ENCODE measurements at regions not wholly inside any gene's neighbourhood (a gene's known extent, or its start where the extent isn't known, plus 50 kb on each side); places are given as distances from the start of the nearest gene placed in this dataset.
"Not testable (repeated sequence)": the region's sequence is repeated elsewhere in the genome, so short reads cannot be mapped to it uniquely, and the experiment has no call there.

DNA sequence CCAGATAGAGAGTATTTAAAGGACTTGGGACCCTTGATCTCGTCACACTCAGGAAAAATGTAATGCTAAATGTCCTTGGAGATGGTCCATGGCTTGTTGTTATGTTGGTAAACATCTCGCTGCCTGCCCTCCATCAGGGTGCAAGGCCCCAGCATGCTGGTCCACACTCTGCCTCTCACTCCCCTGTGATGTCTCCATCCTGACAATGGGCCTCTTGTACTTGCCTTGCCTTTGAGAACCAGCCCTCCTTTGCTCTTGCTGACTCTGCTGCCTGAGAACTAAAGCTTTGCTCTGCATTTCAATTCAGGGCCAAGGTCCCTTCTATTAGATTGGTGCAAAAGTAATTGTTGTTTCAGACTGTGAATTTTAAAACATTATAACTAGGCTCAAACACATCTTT lies 131.0 kb upstream of the LMNTD1 start:
- DNase-seq (ENCODE audit: low read depth) = no peak

DNA sequence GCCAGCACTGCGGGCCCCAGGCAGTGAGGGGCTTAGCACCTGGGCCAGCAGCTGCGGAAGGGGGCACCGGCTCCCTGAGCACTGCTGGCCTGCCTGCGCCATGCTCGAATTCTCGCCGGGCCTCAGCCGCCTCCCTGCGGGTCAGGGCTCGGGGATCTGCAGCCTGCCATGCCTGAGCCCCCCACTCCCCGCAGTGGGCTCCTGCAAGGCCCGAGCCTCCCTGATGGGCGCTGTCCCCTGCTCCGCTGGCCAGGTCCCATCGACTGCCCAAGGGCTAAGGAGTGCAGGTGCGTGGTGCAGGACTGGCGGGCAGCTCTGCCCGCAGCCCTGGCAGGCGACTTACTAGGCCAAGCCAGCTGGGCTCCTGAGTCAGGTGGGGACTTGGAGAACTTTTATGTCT lies 133.3 kb upstream of the LMNTD1 start:
- DNase-seq (ENCODE audit: low read depth) = no peak

DNA sequence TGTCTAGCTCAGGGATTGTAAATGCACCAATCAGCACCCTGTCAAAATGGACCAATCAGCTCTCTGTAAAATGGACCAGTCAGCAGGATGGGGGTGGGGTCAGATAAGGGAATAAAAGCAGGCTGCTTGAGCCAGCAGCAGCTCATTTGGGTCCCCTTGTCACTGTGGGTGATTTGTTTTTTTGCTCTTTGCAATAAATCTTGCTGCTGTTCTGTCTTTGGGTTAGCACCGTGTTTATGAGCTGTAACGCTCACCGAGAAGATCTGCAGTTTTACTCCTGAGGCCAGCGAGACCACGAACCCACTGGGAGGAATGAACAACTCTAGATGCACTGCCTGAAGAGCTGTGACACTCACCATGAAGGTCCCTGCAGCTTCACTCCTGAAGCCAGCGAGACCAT lies 134.1 kb upstream of the LMNTD1 start:
- DNase-seq (ENCODE audit: low read depth) = no peak

DNA sequence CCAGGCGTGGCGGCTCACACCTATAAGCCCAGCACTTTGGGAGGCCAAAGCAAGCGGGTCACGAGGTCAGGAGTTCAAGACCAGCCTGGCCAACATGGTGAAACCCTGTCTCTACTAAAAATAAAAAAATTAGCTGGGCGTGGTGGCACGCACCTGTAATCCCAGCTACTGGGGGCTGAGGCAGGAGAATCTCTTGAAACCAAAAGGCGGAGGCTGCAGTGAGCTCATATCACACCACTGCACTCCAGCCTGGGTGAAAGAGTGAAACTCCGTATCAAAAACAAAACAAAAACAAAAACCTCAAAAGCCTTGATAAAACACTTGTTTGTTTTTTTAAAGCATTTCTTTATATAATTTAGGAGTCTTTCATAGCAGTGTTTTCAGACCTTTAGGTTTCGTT lies 135.8 kb upstream of the LMNTD1 start:
- not testable (repeated sequence) for DNase-seq (ENCODE audit: low read depth)

DNA sequence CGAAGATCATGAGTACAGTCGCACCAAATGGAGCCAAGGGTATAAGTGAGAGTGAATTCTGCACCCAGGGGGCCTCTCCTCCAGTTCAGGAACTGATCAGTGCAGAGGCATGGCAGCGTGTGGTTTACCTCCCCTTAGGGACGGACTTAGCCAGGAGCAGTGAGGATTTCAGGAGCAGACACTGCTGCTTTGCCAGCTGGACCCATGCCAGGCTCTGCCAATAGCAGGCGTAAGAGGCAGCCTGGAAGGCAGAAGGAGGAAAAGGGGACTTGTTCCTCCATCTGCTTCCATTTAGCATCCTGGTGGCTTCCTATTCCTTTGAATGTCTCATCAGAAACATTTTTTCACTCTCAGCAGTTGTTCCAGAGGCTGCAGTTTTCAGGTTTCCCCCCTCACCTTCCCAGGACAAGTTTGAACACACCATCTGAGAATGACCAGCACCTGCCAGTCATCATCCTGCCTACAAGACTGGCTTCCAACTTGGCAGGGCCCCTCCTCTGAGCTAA lies 137.0 kb upstream of the LMNTD1 start:
- no peak for DNase-seq (ENCODE audit: low read depth)

DNA sequence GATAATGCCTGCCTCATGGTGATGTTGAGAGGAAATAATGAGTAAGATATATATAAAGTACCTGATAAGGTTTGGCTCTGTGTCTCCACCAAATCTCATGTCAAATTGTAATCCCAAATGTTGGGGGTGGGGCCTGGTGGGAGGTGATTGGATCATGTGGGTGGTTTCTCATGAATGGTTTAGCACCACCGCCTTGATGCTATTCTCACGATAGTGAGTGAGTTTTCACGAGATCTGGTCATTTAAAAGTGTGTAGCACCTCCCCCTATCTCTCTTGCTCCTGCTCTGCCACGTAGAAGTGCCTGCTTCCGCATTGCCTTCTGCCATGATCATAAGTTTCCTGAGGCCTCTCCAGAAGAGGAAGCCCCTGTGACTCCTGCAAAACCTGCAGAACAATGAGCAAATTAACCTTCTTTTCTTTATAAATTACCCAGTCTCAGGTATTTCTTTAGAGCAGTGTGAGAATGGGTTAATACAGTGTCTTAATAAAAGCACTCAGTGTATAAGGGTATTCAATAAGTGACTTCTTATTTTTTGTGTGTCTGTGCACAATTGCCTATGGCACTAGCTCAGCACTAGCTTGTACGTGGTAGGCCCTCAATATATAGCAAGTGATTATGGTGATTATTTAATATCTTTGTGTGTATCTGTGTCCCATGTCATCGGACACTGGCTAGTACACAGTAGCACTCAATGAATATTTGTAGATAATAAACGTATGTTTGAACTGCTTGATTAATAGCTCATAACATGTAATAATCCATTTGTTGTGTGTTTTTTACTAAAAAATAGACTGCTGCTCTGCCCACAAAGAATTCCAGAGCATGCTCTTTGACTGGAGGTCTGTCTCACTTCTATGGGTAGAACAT lies 138.1 kb upstream of the LMNTD1 start:
- no peak for DNase-seq (ENCODE audit: low read depth)

DNA sequence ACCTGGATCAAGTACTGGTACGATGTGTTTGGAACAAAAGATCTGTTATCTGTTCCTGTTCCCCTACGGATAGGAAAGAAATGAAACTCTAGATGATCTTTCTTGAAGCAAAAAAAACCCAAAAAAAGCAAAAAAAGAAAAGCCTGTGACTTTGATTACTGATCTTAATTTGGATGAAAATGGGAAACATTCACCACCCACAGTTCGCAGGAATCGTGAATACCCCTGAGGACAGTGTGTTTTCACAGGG lies 138.7 kb upstream of the LMNTD1 start:
- DNase-seq (ENCODE audit: low read depth) = no peak

DNA sequence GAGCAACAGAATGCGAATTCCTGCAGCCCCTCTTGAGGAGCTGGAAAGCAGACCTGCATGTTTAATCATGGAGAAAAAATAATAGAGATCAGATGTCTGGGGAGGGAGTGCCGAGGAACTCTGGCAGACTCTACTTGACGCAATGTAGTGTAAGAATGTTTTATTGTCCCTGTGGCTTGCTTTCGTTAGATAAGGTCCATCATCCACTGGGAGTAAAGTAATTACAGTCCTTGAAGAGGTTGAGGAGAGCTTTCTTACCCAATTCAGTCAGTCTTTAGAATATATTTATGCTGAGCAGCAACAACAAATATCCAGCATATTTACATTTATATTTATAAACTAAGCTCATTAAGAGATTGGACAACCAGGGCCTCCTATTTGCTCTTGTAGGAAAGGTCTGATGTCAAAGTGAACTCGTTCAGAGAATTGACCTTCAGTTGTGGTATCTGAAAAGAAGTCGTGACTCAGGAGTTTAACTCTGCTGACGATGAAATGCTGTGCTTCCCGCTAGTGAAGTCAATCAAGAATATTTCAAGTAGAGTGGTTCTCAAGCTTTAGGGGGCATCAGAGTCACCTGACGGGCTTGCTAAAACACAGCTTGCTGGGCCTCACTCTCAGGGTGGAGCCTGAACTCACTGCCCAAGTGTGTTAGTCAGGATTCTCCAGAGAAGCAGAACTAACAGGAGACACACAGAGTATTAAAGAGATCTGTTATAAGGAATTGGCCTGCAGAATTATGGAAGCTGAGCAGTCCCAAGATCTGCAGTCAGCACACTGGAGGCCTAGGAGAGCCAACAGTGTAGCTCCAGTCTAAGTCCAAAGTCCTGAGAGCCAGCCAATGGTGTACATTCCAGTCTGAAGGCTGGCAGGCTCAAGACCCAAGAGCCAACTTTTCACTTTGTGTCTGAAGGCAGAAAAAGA lies 139.3 kb upstream of the LMNTD1 start:
- peak; percentile 76 for DNase-seq (ENCODE audit: low read depth)

DNA sequence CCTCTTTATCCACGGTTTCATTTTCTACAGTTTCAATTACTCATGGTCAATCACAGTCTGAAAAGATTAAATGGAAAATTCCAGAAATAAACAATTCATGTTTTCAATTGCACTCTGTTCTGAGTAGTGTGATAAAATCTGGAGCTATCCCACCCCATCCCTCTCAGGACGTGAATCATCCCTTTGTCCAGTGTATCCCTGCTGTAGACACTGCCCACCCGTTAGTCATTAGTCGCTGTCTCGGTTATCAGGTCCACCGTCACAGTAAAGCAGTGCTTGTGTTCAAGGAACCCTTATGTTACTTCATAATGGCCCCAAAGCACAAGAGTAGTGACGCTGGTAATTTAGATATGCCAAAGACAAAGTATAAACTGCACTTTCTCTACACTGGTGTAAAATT lies 141.0 kb upstream of the LMNTD1 start:
- peak; percentile 90 for DNase-seq (ENCODE audit: low read depth)

DNA sequence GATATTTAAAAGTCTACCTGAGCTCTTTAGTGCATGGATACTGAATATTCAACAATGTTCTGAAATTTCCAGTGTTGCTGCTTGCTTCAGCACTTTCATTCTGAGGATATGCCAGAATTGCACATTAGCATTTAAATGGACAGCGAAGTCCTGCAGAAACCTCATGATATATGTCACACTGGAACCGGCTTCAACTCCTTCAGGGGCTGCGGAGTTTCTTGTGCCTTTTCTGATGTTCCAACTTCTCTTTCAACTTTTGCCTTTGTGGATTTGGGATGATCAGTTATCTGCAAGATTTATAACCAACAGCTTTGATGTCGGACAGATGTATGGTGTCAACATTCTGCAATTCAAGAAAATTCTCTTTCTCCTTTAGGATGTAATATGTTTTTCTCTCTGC lies 142.5 kb upstream of the LMNTD1 start:
- no peak for DNase-seq (ENCODE audit: low read depth)

DNA sequence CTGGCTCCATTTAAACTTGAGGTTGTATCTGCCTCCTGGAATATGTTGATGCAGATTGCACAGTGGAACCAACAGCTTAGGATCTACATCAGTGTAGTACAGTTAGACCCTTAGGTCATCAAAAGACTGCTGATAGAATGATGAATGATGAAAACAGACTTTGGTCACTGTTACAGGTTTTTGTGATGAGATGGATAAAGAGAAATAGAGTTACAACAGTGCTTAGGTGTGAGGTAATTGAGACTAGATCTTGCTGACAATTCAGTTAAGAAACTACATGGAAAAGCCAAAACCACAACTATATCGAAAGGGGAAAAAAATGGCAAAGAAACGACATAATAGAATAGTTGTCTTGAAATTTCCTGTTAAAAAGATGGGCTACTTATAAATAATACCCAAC lies 145.7 kb upstream of the LMNTD1 start:
- peak; percentile 54 for DNase-seq (ENCODE audit: low read depth)

DNA sequence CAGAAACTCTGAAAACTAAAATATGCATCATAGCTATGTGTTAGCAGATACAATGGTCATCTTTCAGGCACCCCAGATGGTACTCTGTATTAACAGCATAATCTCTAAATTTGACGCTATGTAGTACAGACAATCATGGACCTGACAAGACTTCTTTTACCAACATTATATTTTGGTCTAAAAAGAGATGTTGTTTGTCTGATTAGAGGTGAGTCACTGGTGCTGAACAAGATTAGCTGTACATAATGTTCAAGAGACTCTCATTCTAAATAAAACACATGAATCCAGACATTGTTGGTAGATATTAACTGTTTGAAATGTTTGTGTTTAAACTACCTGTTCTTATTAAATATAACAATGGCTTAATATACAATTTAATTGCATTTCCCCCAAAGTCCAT lies 146.4 kb upstream of the LMNTD1 start:
- DNase-seq (ENCODE audit: low read depth) = peak; percentile 84

DNA sequence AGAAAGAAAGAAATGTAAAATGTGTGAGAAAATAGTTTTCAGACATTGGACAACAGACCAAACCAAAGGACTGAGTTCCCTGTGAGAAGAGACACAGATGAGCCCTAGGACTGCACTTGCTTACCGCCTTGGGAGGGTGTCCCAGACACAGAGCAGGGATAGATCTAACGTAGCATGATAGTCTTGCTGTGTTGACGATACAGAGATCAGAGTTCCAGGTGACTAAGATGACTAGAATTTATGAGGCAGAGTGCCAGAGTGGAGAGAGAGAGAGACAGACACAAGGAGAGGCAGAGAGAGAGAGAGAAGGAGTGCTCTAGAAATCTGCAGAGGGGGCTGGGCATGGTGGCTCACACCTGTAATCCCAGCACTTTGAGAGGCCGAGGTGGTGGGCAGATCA lies 148.2 kb upstream of the LMNTD1 start:
- DNase-seq (ENCODE audit: low read depth) = peak; percentile 96

DNA sequence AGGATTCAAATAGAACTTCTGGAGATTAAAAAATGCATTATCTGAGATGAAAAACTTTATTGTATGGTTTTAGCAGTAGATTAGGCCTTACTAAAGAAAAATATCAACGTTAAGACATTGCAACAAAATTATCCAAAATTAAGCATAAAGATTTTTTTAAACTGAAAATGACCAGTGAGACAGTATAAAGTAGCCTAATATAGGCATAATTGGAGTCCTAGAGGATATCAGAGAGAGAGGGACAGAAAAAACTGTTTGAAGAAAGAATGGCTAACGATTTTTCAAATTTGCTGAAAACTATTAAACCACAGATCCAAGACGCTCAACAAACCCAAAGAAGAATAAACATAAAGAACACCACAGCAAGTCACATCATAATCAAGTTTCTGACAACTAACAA lies 149.5 kb upstream of the LMNTD1 start:
- DNase-seq (ENCODE audit: low read depth) = no peak

DNA sequence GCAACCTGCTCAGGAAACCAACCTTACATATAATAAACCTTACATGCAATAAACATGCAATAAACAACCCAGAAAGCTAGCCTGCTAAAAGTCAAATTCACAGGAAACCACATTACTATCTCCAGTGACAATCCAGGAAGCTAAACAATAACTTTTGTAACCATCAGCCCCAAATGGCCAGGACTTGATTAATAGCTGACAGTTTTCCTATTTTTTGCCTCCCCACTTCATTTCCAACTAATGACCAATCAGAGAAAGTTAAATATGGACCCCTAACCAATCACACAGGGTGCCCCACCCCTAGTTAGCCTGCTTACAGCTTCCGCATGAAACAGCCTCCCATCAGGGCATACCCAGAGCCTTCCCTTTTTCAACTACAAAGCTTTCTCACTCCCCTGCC lies 152.2 kb upstream of the LMNTD1 start:
- DNase-seq (ENCODE audit: low read depth) = no peak

DNA sequence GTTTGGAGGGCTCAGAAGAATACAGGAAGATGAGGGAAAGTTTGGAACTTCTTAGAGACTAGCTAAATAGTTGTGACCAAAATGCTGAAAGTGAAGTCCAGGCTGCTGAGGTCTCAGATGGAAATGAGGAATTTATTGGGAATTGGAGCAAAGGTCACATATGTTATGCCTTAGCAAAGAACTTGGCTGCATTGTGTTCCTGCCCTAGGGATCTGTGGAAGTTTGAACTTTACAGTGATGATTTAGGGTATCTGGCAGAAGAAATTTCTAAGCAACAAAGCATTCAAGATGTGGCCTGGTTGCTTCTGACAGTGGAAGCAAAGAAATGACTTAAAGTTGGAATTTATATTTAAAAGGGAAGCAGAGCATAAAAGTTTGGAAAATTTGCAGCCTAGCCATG lies 153.6 kb upstream of the LMNTD1 start:
- DNase-seq (ENCODE audit: low read depth) = not testable (repeated sequence)

DNA sequence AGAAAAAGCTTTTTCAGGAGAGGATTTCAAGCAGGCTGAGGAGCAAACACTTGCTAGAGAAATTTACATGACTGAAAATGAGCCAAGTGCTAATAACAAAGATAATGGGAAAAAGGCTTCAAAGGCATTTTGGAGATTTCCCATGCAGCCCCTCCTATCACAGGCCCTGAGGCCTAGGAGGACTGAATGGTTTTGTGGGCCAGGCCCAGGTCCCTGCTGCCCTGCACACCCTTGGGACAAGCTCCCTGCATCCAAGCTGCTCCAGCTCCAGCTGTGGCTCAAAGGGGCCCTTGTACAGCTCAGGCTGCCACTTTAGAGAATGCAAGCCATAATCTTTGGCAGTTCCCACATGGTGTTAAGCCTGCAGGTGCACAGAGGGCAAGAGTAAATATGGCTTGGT lies 154.0 kb upstream of the LMNTD1 start:
- no peak for DNase-seq (ENCODE audit: low read depth)

DNA sequence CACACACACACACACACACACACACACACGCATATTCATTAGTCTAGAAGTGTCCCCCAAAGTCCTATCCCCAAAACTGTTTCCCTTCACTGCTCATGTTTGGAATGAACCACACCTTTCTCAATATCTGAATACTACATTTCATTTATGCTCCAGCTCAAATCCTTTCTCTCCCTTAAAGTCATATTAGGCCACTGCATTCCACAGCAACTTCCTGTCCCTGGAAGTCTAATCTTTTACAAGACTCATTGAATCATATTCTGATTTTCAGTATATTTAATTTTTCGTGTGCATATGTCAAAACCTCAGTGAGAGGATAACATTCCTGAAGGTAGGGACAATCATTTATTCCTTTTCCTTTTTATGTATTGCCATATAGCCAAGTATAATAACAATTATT lies 155.6 kb upstream of the LMNTD1 start:
- peak; percentile 40 for DNase-seq (ENCODE audit: low read depth)

DNA sequence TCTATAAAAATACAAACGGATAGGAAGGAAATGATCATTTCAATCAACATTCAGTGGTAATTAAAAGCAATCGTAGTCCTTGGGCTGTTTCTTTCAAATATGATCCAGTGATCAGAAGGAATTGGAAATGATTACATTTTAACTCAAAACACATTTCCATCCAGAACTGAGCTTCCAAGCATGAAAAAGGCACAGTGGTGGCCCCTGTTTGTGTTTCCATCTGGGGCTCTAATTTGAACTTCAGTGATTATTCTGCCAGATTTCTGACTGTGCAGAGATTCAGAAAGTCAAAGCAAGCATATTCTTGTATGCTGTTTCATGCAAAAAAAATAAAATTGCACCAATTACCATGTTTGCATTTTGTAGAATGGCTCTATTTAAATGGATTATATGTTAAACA lies 157.0 kb upstream of the LMNTD1 start:
- DNase-seq (ENCODE audit: low read depth) = no peak

DNA sequence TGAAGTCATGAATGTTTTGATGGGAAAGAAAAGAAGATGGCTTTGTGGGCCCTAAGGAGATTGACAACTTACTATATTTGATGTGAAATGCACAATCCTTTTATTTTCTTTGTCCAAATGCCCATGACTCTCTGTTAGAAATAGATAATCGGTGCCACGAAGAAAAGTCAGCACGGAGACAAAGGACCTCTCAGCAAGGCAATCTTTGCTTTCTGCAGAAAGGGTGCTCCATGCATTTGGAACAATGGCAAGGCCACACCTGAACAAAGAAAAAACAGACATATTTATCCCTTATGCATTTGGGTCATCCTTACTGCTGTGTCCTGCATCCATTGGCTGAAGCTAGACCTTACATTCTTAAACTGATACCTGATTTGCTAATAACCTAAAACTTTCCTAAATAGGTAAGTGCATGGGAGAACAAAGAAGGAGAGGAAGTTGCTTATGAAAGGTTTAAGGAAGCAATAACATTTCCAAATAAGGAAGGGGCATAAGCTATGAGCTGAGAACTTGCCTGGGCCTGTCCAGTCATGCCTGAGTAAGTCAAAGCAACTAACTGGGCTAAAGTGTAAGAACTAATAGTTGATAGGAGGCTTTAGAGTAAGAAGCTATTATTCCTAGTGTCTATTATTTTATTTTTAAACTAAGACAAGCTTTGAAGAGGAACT lies 158.0 kb upstream of the LMNTD1 start:
- peak; percentile 72 for DNase-seq (ENCODE audit: low read depth)

DNA sequence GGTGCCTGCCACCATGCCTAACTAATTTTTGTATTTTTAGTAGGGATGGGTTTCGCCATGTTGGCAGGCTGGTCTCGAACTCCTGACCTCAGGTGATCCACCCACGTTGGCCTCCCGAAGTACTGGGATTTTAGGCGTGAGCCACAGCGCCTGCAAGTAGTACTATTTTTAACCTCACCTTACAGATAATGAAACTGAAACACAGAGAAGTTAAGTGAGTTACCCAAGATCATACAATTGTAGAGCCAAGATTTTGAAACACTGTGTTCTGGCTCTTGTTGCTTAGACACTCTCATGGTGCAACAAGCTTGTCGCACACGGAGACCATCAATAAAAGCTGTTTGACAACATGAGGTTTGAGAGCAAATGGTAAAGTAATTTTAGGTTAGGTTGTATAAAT lies 159.1 kb upstream of the LMNTD1 start:
- peak; percentile 38 for DNase-seq (ENCODE audit: low read depth)

DNA sequence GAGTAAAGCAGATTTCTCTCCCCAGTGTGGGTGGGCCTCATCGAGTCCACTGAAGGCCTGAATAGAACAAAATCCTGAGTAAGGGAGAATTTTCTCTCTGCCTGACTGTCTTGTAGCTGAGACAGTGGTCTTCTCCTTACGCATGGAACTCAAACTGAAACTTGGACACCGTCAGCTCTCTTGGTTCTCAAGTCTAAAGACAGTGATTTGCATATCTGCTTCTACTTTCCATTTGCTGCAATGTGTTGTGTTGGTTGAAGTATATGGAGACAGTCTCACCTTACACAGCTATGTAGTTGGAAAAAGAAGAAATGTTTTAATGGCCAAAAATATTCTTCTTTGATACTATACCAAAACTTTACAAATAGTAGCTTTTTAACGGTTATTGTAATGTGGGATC lies 160.2 kb upstream of the LMNTD1 start:
- DNase-seq (ENCODE audit: low read depth) = no peak
